ENCODE measurements at regions not wholly inside any gene's neighbourhood (a gene's known extent, or its start where the extent isn't known, plus 50 kb on each side); places are given as distances from the start of the nearest gene placed in this dataset.

GRCh38 chrX:96568071-96568470, 116.6 kb upstream of the DIAPH2 start:
- in situ Hi-C loops (cut with MboI; ENCODE audit: low pct_ligation_motif_present in 1 of 4, low pct_unique_long_range_greater_than_20kb in 1 of 4, low sequenced_read_pairs in 3 of 4): no loop called here
- WGBS, 2 donors (ENCODE audit: low coverage in 1 of 2): 68 to 86% methylated on average over 3 of the region's 3 CpGs
- H3K27me3 ChIP-seq: no peaks in the 10 kb centered on the region
- no peak overlapping the region for H3K27ac ChIP-seq
- H3K36me3 ChIP-seq: no peaks in the 10 kb centered on the region
- no peaks in the 10 kb centered on the region for H3K9me3 ChIP-seq
- intact Hi-C loops (cut with DNase I; ENCODE audit: low total_unique reads): no loop called here
- TF ChIP-seq POLR2A (IDR thresholded peaks at IDR 0.05): no peak
- no peak for TF ChIP-seq EP300 (IDR thresholded peaks at IDR 0.05; ENCODE audit: low read depth)
- TF ChIP-seq POLR2AphosphoS5 (IDR thresholded peaks at IDR 0.05): no peak
- TF ChIP-seq CTCF (IDR thresholded peaks at IDR 0.05): no peak
- no peaks in the 10 kb centered on the region for H3K4me1 ChIP-seq
- H3K4me3 ChIP-seq: no peak overlapping the region
- no peak for DNase-seq

- TF ChIP-seq POLR2AphosphoS5 (IDR thresholded peaks at IDR 0.05): no peak
- no peak for TF ChIP-seq EP300 (IDR thresholded peaks at IDR 0.05; ENCODE audit: low read depth)
- TF ChIP-seq POLR2A (IDR thresholded peaks at IDR 0.05): no peak
- no peak for TF ChIP-seq CTCF (IDR thresholded peaks at IDR 0.05)
Measured at GRCh38 chrX:96569034-96569433, 115.6 kb upstream of the DIAPH2 start.

GRCh38 chrX:96575011-96575410, 109.6 kb upstream of the DIAPH2 start:
- DNase-seq: no peak
- H3K4me1 ChIP-seq: no peaks in the 10 kb centered on the region
- in situ Hi-C loops (cut with MboI; ENCODE audit: low pct_ligation_motif_present in 1 of 4, low pct_unique_long_range_greater_than_20kb in 1 of 4, low sequenced_read_pairs in 3 of 4): no loop called here
- H3K27ac ChIP-seq: no peak overlapping the region
- no peaks in the 10 kb centered on the region for H3K9me3 ChIP-seq
- no peak overlapping the region for H3K4me3 ChIP-seq
- H3K27me3 ChIP-seq: no peaks in the 10 kb centered on the region
- no peak for TF ChIP-seq CTCF (IDR thresholded peaks at IDR 0.05)
- no peak for TF ChIP-seq POLR2A (IDR thresholded peaks at IDR 0.05)
- no peak for TF ChIP-seq POLR2AphosphoS5 (IDR thresholded peaks at IDR 0.05)
- TF ChIP-seq EP300 (IDR thresholded peaks at IDR 0.05; ENCODE audit: low read depth): no peak
- no peaks in the 10 kb centered on the region for H3K36me3 ChIP-seq
- 87 to 100% methylated on average over 1 of the region's 1 CpG for WGBS, 2 donors (ENCODE audit: low coverage in 1 of 2)
- intact Hi-C loops (cut with DNase I; ENCODE audit: low total_unique reads): no loop called here

More at GRCh38 chrX:96569034-96569433, 115.6 kb upstream of the DIAPH2 start:
- no peak overlapping the region for H3K27ac ChIP-seq
- H3K36me3 ChIP-seq: no peaks in the 10 kb centered on the region
- H3K4me3 ChIP-seq: no peak overlapping the region
- 57% methylated on average over 3 of the region's 3 CpGs; no CpG with 5 or more reads in 1 of the 2 donors for WGBS, 2 donors (ENCODE audit: low coverage in 1 of 2)
- no peaks in the 10 kb centered on the region for H3K4me1 ChIP-seq
- H3K9me3 ChIP-seq: no peaks in the 10 kb centered on the region
- intact Hi-C loops (cut with DNase I; ENCODE audit: low total_unique reads): no loop called here
- in situ Hi-C loops (cut with MboI; ENCODE audit: low pct_ligation_motif_present in 1 of 4, low pct_unique_long_range_greater_than_20kb in 1 of 4, low sequenced_read_pairs in 3 of 4): no loop called here
- H3K27me3 ChIP-seq: no peaks in the 10 kb centered on the region
- peak; percentile 36 for DNase-seq

GRCh38 chrX:96576368-96576767, 108.3 kb upstream of the DIAPH2 start:
- no peak overlapping the region for H3K4me3 ChIP-seq
- no peak for DNase-seq
- in situ Hi-C loops (cut with MboI; ENCODE audit: low pct_ligation_motif_present in 1 of 4, low pct_unique_long_range_greater_than_20kb in 1 of 4, low sequenced_read_pairs in 3 of 4) (no loop called here), intact Hi-C loops (cut with DNase I; ENCODE audit: low total_unique reads) (no loop called here)
- WGBS, 2 donors (ENCODE audit: low coverage in 1 of 2): 69 to 100% methylated on average over 1 to 2 of the region's 2 CpGs
- no peaks in the 10 kb centered on the region for H3K36me3 ChIP-seq
- TF ChIP-seq CTCF (IDR thresholded peaks at IDR 0.05) (no peak), POLR2AphosphoS5 (IDR thresholded peaks at IDR 0.05) (no peak), EP300 (IDR thresholded peaks at IDR 0.05; ENCODE audit: low read depth) (no peak), POLR2A (IDR thresholded peaks at IDR 0.05) (no peak)
- no peaks in the 10 kb centered on the region for H3K9me3 ChIP-seq
- no peak overlapping the region for H3K27ac ChIP-seq
- no peaks in the 10 kb centered on the region for H3K4me1 ChIP-seq
- no peaks in the 10 kb centered on the region for H3K27me3 ChIP-seq

Data from transverse colon (tissue), 4 donors.